Smooth muscle cell (in vitro differentiated cells): ENCODE measurements at regions not wholly inside any gene's neighbourhood (a gene's known extent, or its start where the extent isn't known, plus 50 kb on each side); places are given as distances from the start of the nearest gene placed in this dataset.
A peak's percentile ranks its signal among the peaks of the same experiment; 100 is the strongest.
"Not testable (repeated sequence)": the region's sequence is repeated elsewhere in the genome, so short reads cannot be mapped to it uniquely, and the experiment has no call there.

Experiments used
- DNase-seq: peaks from one replicate; lab custom pipeline; 2025; ENCODE audit not compliant: unreplicated experiment; lab: John Stamatoyannopoulos, UW
- H2AFZ ChIP-seq: fragments of 200-600 bp; sonication (generic); 2 replicates; pipeline ENCODE4 v1.6.0; 2016; ENCODE audit warnings: antibody characterized with exemption, low read depth, mild to moderate bottlenecking
- H3F3A ChIP-seq: fragments of 200-600 bp; sonication (generic); 2 replicates; pipeline ENCODE4 v1.6.0; 2017; ENCODE audit warnings: antibody characterized with exemption, low read depth
- H3K27ac ChIP-seq: fragments of 200-600 bp; sonication (generic); 2 replicates; pipeline ENCODE4 v1.5.1; 2016; ENCODE audit warnings: low read depth, mild to moderate bottlenecking
- H3K27me3 ChIP-seq: fragments of 200-600 bp; sonication (generic); 2 replicates; pipeline ENCODE4 v1.6.1; 2016; ENCODE audit warnings: low read depth, mild to moderate bottlenecking
- H3K36me3 ChIP-seq: fragments of 200-600 bp; sonication (generic); 2 replicates; pipeline ENCODE4 v1.5.1; 2016; ENCODE audit warnings: low read depth
- H3K4me1 ChIP-seq: fragments of 200-600 bp; sonication (generic); 2 replicates; pipeline ENCODE4 v1.5.1; 2016; ENCODE audit warnings: low read depth
- H3K4me2 ChIP-seq: fragments of 200-600 bp; sonication (generic); 2 replicates; pipeline ENCODE4 v1.6.0; 2016; ENCODE audit warnings: mild to moderate bottlenecking
- H3K4me3 ChIP-seq: fragments of 200-600 bp; sonication (generic); 2 replicates; pipeline ENCODE4 v1.5.1; 2016; ENCODE audit warnings: mild to moderate bottlenecking
- H3K79me2 ChIP-seq: fragments of 200-600 bp; sonication (generic); 2 replicates; pipeline ENCODE4 v1.6.0; 2016; ENCODE audit warnings: low read depth, mild to moderate bottlenecking
- H3K9ac ChIP-seq: fragments of 200-600 bp; sonication (generic); 2 replicates; pipeline ENCODE4 v1.6.0; 2016; ENCODE audit warnings: low read depth
- H3K9me3 ChIP-seq: fragments of 200-600 bp; sonication (generic); replicated peaks from 2 replicates; pipeline ENCODE4 v1.5.1; 2016; ENCODE audit warnings: low read depth
- H4K20me1 ChIP-seq: fragments of 200-600 bp; sonication (generic); 2 replicates; pipeline ENCODE4 v1.6.0; 2016; ENCODE audit warnings: low read depth
- WGBS: methylation state at CpG from one replicate; pipeline ENCODE4 v1.1.7; 2016; ENCODE audit warnings: low lambda C conversion rate; 5-methylcytosine and 5-hydroxymethylcytosine counted together
- TF ChIP-seq, protein P1 (sequence below): fragments of 200-600 bp; sonication (generic); IDR thresholded peaks from 2 replicates; pipeline ENCODE4 v1.5.1; 2017; ENCODE audit warnings: borderline replicate concordance, mild to moderate bottlenecking, antibody characterized with exemption; ENCODE audit not compliant: insufficient read depth, poor library complexity, severe bottlenecking

DNA sequence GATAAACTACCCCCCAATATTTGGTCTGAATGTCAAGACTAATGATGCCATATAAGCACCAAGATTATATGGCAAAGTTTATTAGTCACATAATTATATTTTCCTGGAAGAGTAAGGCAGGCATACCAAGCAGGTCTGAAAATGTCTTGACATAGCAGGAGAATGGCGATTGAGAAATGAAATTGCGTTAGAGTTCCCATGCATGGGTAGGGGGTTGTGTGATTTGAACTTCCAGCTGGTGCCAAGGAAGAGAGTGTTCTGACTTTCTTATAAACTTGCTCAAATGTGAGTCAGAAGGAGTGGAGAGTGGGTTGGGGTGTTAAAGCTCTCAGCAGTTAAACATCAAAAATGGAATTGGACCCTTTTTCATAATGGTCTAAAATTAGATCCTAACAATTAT, 1200.6 kb upstream of the ACO1 start:
- H3K9ac ChIP-seq: no peak overlapping the region
- H3K27me3 ChIP-seq: no peaks in the 10 kb centered on the region

DNA sequence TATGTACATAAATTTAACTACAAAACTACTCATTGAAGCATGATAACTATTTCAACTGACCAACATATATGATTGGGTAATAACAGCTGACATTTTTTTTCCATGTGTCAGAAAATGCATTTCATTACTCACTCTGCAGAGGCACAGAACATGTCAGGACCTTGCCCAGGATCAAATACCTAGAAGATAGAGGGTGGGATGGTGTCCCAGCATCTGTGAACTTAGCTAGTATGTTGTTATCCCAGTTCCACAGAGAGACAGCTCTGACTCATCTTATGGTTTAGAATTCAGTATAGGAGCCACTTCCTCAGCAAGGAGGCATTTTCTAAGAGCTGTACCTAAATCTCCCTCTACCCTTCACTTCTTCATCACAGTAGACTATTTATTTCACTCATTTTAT, 1198.6 kb upstream of the ACO1 start:
- no peaks in the 10 kb centered on the region for H3K27me3 ChIP-seq
- H2AFZ ChIP-seq: no peak overlapping the region
- TF ChIP-seq, protein P1, sequence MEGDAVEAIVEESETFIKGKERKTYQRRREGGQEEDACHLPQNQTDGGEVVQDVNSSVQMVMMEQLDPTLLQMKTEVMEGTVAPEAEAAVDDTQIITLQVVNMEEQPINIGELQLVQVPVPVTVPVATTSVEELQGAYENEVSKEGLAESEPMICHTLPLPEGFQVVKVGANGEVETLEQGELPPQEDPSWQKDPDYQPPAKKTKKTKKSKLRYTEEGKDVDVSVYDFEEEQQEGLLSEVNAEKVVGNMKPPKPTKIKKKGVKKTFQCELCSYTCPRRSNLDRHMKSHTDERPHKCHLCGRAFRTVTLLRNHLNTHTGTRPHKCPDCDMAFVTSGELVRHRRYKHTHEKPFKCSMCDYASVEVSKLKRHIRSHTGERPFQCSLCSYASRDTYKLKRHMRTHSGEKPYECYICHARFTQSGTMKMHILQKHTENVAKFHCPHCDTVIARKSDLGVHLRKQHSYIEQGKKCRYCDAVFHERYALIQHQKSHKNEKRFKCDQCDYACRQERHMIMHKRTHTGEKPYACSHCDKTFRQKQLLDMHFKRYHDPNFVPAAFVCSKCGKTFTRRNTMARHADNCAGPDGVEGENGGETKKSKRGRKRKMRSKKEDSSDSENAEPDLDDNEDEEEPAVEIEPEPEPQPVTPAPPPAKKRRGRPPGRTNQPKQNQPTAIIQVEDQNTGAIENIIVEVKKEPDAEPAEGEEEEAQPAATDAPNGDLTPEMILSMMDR: no peak
- no peaks in the 10 kb centered on the region for H3K36me3 ChIP-seq
- H3K4me3 ChIP-seq: no peak overlapping the region
- H3K9me3 ChIP-seq: no peaks in the 10 kb centered on the region
- H3K79me2 ChIP-seq: no peaks in the 10 kb centered on the region
- H4K20me1 ChIP-seq: no peaks in the 10 kb centered on the region
- H3K9ac ChIP-seq: no peak overlapping the region
- H3K4me1 ChIP-seq: no peaks in the 10 kb centered on the region
- no peaks in the 10 kb centered on the region for H3F3A ChIP-seq
- no peak overlapping the region for H3K4me2 ChIP-seq
- H3K27ac ChIP-seq: peak overlapping the region; percentile 63
- DNase-seq: no peak

More for the DNA sequence above, 1200.6 kb upstream of the ACO1 start:
- no peaks in the 10 kb centered on the region for H3F3A ChIP-seq
- no peak overlapping the region for H3K27ac ChIP-seq
- H3K4me2 ChIP-seq: no peak overlapping the region
- WGBS: 93% methylated on average over 2 of the region's 2 CpGs
- no peaks in the 10 kb centered on the region for H3K36me3 ChIP-seq
- no peaks in the 10 kb centered on the region for H4K20me1 ChIP-seq
- H3K79me2 ChIP-seq: no peaks in the 10 kb centered on the region
- H3K4me1 ChIP-seq: no peaks in the 10 kb centered on the region
- no peak for DNase-seq
- H3K4me3 ChIP-seq: no peak overlapping the region
- no peak overlapping the region for H2AFZ ChIP-seq
- H3K9me3 ChIP-seq: no peaks in the 10 kb centered on the region
- TF ChIP-seq, protein P1: no peak

DNA sequence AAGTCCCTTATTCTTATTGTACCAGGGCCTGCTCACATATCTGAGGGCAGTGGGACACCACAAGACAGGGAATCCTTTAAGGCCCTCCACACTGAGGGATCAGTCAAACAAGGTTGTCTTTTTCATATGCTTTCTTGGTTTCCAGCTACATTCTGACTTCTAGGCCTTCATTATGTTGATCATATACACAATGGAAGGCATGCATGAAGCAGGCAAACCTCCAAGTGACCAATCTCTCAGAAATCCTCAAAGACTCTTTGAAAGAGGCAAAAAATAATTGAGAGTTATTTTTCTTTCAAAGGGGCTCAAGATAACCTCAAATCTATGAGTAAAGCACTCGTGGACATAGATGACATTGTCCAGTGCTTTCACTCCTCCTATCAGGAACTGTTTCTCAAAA, 1195.9 kb upstream of the ACO1 start:
- no peak overlapping the region for H3K9ac ChIP-seq
- no peak for DNase-seq

DNA sequence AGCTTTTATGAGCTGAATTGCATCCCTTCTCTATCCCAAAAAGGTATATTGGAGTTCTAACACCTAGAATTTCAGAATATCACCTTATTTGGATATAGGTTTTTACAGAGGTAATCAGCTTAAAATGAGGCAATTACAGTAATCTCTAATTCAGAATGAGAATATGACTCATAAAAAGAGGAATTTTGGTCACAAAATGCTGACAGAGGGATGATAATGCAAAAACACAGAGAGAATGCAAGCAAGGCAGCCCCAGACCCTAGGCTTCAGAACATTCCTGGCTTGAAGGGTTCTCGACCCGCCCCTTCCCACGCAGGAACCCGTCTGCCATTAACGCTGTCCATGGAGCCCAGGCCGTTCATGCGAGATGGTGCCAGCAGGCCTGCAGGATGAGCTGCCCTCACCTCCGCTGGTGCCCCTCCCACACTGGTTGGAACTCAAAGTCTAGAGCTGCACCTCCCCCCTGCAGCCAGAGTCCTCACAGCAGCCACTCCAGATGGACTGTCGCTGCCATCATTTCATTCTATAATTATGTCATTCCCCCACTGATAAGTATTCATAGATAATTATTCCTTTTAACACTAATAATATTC, 1173.4 kb upstream of the ACO1 start:
- H3F3A ChIP-seq: no peaks in the 10 kb centered on the region
- no peak overlapping the region for H3K9ac ChIP-seq
- no peaks in the 10 kb centered on the region for H3K9me3 ChIP-seq
- no peak overlapping the region for H3K4me2 ChIP-seq
- no peaks in the 10 kb centered on the region for H3K4me1 ChIP-seq
- no peaks in the 10 kb centered on the region for H3K27me3 ChIP-seq
- DNase-seq: no peak
- no peaks in the 10 kb centered on the region for H3K36me3 ChIP-seq
- TF ChIP-seq, protein P1: no peak
- no peak overlapping the region for H2AFZ ChIP-seq
- H3K79me2 ChIP-seq: no peaks in the 10 kb centered on the region
- H3K27ac ChIP-seq: no peak overlapping the region
- H3K4me3 ChIP-seq: no peak overlapping the region
- H4K20me1 ChIP-seq: no peaks in the 10 kb centered on the region
- WGBS: 67% methylated on average over 9 of the region's 9 CpGs

More for the DNA sequence above, 1195.9 kb upstream of the ACO1 start:
- H3F3A ChIP-seq: no peaks in the 10 kb centered on the region
- no peaks in the 10 kb centered on the region for H3K27me3 ChIP-seq
- WGBS: 61% methylated on average over 1 of the region's 1 CpG
- H3K9me3 ChIP-seq: no peaks in the 10 kb centered on the region
- H3K4me3 ChIP-seq: no peak overlapping the region
- peak overlapping the region; percentile 28 for H2AFZ ChIP-seq
- H3K27ac ChIP-seq: no peak overlapping the region
- no peaks in the 10 kb centered on the region for H3K4me1 ChIP-seq
- H3K4me2 ChIP-seq: no peak overlapping the region
- TF ChIP-seq, protein P1: no peak
- H4K20me1 ChIP-seq: no peaks in the 10 kb centered on the region
- H3K36me3 ChIP-seq: no peaks in the 10 kb centered on the region
- H3K79me2 ChIP-seq: no peaks in the 10 kb centered on the region

DNA sequence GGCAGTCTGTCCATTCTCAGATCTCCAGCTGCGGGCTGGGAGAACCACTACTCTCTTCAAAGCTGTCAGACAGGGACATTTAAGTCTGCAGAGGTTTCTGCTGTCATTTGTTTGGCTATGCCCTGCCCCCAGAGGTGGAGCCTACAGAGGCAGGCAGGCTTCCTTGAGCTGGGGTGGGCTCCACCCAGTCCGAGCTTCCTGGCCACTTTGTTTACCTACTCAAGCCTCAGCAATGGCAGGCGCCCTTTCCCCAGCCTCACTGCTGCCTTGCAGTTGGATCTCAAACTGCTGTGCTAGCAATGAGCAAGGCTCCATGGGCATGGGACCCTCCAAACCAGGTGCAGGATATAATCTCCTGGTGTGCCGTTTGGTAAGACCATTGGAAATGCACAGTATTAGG, 1154.5 kb upstream of the ACO1 start:
- not testable (repeated sequence) for DNase-seq, H4K20me1 ChIP-seq, H3K27ac ChIP-seq, H3K9me3 ChIP-seq, H3K9ac ChIP-seq, H3K4me2 ChIP-seq, H3K36me3 ChIP-seq, H3F3A ChIP-seq, H3K79me2 ChIP-seq, H3K4me3 ChIP-seq, H3K27me3 ChIP-seq, H2AFZ ChIP-seq, H3K4me1 ChIP-seq
- WGBS: 79% methylated on average over 4 of the region's 4 CpGs
